ENCODE measurements at regions not wholly inside any gene's neighbourhood (a gene's known extent, or its start where the extent isn't known, plus 50 kb on each side); places are given as distances from the start of the nearest gene placed in this dataset.
"Not testable (repeated sequence)": the region's sequence is repeated elsewhere in the genome, so short reads cannot be mapped to it uniquely, and the experiment has no call there.

GRCh38 chr18:78800102-78800851, 179.3 kb upstream of the SALL3 start:
- not testable (repeated sequence) for H4K8ac ChIP-seq (ENCODE audit: low read depth, low read length); H3K18ac ChIP-seq (ENCODE audit: low read length); H2BK5ac ChIP-seq (ENCODE audit: low read length); H3K27me3 ChIP-seq (ENCODE audit: control insufficient read depth in 3 of 3, insufficient read depth in 3 of 3, low read depth in 1 of 3, low read length in 3 of 3); H2AFZ ChIP-seq (ENCODE audit: low read length); H3K27ac ChIP-seq (replicated peaks; ENCODE audit: low read length); H2AK5ac ChIP-seq (ENCODE audit: low read depth, low read length); DNase-seq (ENCODE audit: low spot score); H3K14ac ChIP-seq (ENCODE audit: low read length); H3K4ac ChIP-seq (ENCODE audit: low read length); H3K4me1 ChIP-seq (ENCODE audit: control insufficient read depth in 2 of 2, insufficient read depth in 1 of 2, low read depth in 1 of 2, low read length in 2 of 2); H4K91ac ChIP-seq (ENCODE audit: low read depth, low read length, poor library complexity); H3K4me2 ChIP-seq (ENCODE audit: insufficient read depth, low read length, poor library complexity, severe bottlenecking); H3K9me3 ChIP-seq (replicated peaks in 1 of 2; ENCODE audit: control insufficient read depth in 2 of 2, insufficient read depth in 1 of 2, low read depth in 1 of 2, low read length in 2 of 2); H3K23ac ChIP-seq (ENCODE audit: low read depth, low read length, poor library complexity); H3K4me3 ChIP-seq (ENCODE audit: low read length in 2 of 2); H3K36me3 ChIP-seq (replicated peaks in 1 of 2; ENCODE audit: control insufficient read depth in 2 of 2, insufficient read depth in 2 of 2, low read length in 2 of 2); H2BK120ac ChIP-seq (ENCODE audit: low read depth, low read length); H3K79me1 ChIP-seq (ENCODE audit: low read depth, low read length); H3K9ac ChIP-seq (ENCODE audit: low read depth, low read length, poor library complexity); H2BK15ac ChIP-seq (ENCODE audit: low read length); H2BK12ac ChIP-seq (ENCODE audit: low read length)
- WGBS, 2 donors (ENCODE audit: extremely low coverage in 2 of 2, insufficient read length in 2 of 2, insufficient replicate concordance in 1 of 2) = no CpG with 5 or more reads among the region's 14 CpGs

DNA sequence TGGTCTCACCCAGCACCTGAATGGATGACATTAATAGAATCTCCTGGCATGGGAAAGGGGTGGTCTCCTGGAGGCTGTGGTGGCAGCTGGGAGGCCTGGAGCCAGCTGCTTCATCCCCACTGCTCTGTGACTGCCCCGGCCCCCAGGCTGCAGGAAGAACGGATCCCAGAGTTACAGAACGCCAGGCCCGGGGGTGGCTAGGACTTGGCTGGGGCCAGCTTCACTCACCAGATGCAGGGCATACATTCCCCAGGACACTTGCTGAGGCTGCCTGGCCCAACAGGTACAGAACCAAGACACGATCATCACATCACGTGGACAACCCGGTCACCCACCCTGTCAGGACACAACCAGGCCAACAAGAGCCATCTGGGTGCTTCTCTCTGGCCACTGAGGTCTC, 178.6 kb upstream of the SALL3 start:
- Histone ChIP-seq H3K14ac (ENCODE audit: low read length) (no peak overlapping the region), H3K4me3 (ENCODE audit: low read length in 2 of 2) (no peak overlapping the region)
- no CpG with 5 or more reads among the region's 7 CpGs for WGBS, 2 donors (ENCODE audit: extremely low coverage in 2 of 2, insufficient read length in 2 of 2, insufficient replicate concordance in 1 of 2)

GRCh38 chr18:78803104-78803503, 176.5 kb upstream of the SALL3 start:
- Histone ChIP-seq H3K14ac (ENCODE audit: low read length) (no peak overlapping the region), H3K23ac (ENCODE audit: low read depth, low read length, poor library complexity) (no peak overlapping the region), H3K18ac (ENCODE audit: low read length) (no peak overlapping the region), H3K4ac (ENCODE audit: low read length) (no peak overlapping the region), H3K9ac (ENCODE audit: low read depth, low read length, poor library complexity) (no peak overlapping the region), H3K79me1 (ENCODE audit: low read depth, low read length) (no peaks in the 10 kb centered on the region), H3K4me1 (ENCODE audit: control insufficient read depth in 2 of 2, insufficient read depth in 1 of 2, low read depth in 1 of 2, low read length in 2 of 2) (no peaks in the 10 kb centered on the region), H3K4me2 (ENCODE audit: insufficient read depth, low read length, poor library complexity, severe bottlenecking) (no peak overlapping the region), H3K9me3 (replicated peaks in 1 of 2; ENCODE audit: control insufficient read depth in 2 of 2, insufficient read depth in 1 of 2, low read depth in 1 of 2, low read length in 2 of 2) (no peaks in the 10 kb centered on the region), H2BK12ac (ENCODE audit: low read length) (no peak overlapping the region), H2BK120ac (ENCODE audit: low read depth, low read length) (no peak overlapping the region), H2BK5ac (ENCODE audit: low read length) (no peak overlapping the region), H3K4me3 (ENCODE audit: low read length in 2 of 2) (no peak overlapping the region), H3K27ac (replicated peaks; ENCODE audit: low read length) (no peak overlapping the region), H2BK15ac (ENCODE audit: low read length) (no peak overlapping the region), H4K8ac (ENCODE audit: low read depth, low read length) (no peak overlapping the region), H2AK5ac (ENCODE audit: low read depth, low read length) (no peak overlapping the region), H3K27me3 (ENCODE audit: control insufficient read depth in 3 of 3, insufficient read depth in 3 of 3, low read depth in 1 of 3, low read length in 3 of 3) (no peaks in the 10 kb centered on the region), H3K36me3 (replicated peaks in 1 of 2; ENCODE audit: control insufficient read depth in 2 of 2, insufficient read depth in 2 of 2, low read length in 2 of 2) (no peaks in the 10 kb centered on the region), H4K91ac (ENCODE audit: low read depth, low read length, poor library complexity) (no peak overlapping the region), H2AFZ (ENCODE audit: low read length) (no peak overlapping the region)
- no peak for DNase-seq (ENCODE audit: low spot score)
- no CpG with 5 or more reads among the region's 9 CpGs for WGBS, 2 donors (ENCODE audit: extremely low coverage in 2 of 2, insufficient read length in 2 of 2, insufficient replicate concordance in 1 of 2)

More for the DNA sequence above, 178.6 kb upstream of the SALL3 start:
- Histone ChIP-seq H3K27me3 (ENCODE audit: control insufficient read depth in 3 of 3, insufficient read depth in 3 of 3, low read depth in 1 of 3, low read length in 3 of 3) (no peaks in the 10 kb centered on the region), H3K4me1 (ENCODE audit: control insufficient read depth in 2 of 2, insufficient read depth in 1 of 2, low read depth in 1 of 2, low read length in 2 of 2) (no peaks in the 10 kb centered on the region), H2BK12ac (ENCODE audit: low read length) (no peak overlapping the region), H3K23ac (ENCODE audit: low read depth, low read length, poor library complexity) (no peak overlapping the region), H4K8ac (ENCODE audit: low read depth, low read length) (no peak overlapping the region), H3K9ac (ENCODE audit: low read depth, low read length, poor library complexity) (no peak overlapping the region), H2AFZ (ENCODE audit: low read length) (no peak overlapping the region), H3K36me3 (replicated peaks in 1 of 2; ENCODE audit: control insufficient read depth in 2 of 2, insufficient read depth in 2 of 2, low read length in 2 of 2) (no peaks in the 10 kb centered on the region), H3K9me3 (replicated peaks in 1 of 2; ENCODE audit: control insufficient read depth in 2 of 2, insufficient read depth in 1 of 2, low read depth in 1 of 2, low read length in 2 of 2) (no peaks in the 10 kb centered on the region), H3K79me1 (ENCODE audit: low read depth, low read length) (no peaks in the 10 kb centered on the region), H3K18ac (ENCODE audit: low read length) (peak overlapping the region; percentile 50), H2BK120ac (ENCODE audit: low read depth, low read length) (no peak overlapping the region), H3K27ac (replicated peaks; ENCODE audit: low read length) (no peak overlapping the region), H3K4me2 (ENCODE audit: insufficient read depth, low read length, poor library complexity, severe bottlenecking) (no peak overlapping the region), H2BK15ac (ENCODE audit: low read length) (no peak overlapping the region), H3K4ac (ENCODE audit: low read length) (no peak overlapping the region), H2BK5ac (ENCODE audit: low read length) (no peak overlapping the region), H4K91ac (ENCODE audit: low read depth, low read length, poor library complexity) (no peak overlapping the region), H2AK5ac (ENCODE audit: low read depth, low read length) (peak overlapping the region; percentile 22)
- no peak for DNase-seq (ENCODE audit: low spot score)

DNA sequence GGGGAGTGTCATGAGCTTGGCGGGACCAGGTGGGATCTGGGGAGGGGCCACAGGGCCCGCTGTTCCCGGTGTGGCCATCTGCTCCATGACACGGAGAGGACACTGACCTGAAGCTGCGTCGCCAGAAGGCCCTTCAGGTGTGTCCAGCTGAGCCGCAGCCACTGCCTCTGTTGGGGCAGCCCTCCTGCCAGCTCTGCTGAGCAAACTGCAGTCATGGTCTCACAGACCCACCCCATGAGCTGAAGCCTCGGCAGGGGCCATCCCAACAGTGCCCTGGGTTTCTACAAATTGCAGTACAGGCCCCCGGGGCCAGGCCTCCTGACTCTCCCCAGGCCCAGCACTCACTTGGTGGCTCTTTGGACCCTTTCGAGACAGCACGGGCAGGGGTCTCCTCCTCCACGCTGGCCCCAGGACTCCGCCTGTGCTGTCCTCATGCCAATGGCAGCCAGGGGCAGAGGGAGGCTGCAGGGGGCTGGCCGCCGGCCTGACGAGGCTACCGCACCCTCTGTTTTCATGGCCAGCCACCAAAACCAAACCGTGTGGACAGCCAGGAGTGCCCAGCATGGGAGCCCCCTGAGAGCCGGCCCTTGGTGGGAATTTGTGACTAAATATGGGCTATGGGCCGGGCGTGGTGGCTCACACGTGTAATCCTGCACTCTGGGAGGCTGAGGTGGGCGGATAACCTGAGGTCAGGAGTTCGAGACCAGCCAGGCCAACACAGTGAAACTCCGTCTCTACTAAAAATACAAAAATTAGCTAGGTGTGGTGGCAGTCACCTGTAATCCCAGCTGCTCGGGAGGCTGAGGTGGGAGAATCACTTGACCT, 175.2 kb upstream of the SALL3 start:
- no peak overlapping the region for H3K4me2 ChIP-seq (ENCODE audit: insufficient read depth, low read length, poor library complexity, severe bottlenecking)
- H3K36me3 ChIP-seq (replicated peaks in 1 of 2; ENCODE audit: control insufficient read depth in 2 of 2, insufficient read depth in 2 of 2, low read length in 2 of 2) = no peaks in the 10 kb centered on the region
- no peak overlapping the region for H4K91ac ChIP-seq (ENCODE audit: low read depth, low read length, poor library complexity)
- no peak overlapping the region for H3K9ac ChIP-seq (ENCODE audit: low read depth, low read length, poor library complexity)
- no peak for DNase-seq (ENCODE audit: low spot score)
- no peak overlapping the region for H2AK5ac ChIP-seq (ENCODE audit: low read depth, low read length)
- H3K9me3 ChIP-seq (replicated peaks in 1 of 2; ENCODE audit: control insufficient read depth in 2 of 2, insufficient read depth in 1 of 2, low read depth in 1 of 2, low read length in 2 of 2) = no peaks in the 10 kb centered on the region
- H2BK12ac ChIP-seq (ENCODE audit: low read length) = no peak overlapping the region
- no peak overlapping the region for H2BK5ac ChIP-seq (ENCODE audit: low read length)
- H3K79me1 ChIP-seq (ENCODE audit: low read depth, low read length) = no peaks in the 10 kb centered on the region
- no CpG with 5 or more reads among the region's 26 CpGs for WGBS, 2 donors (ENCODE audit: extremely low coverage in 2 of 2, insufficient read length in 2 of 2, insufficient replicate concordance in 1 of 2)
- no peak overlapping the region for H3K4me3 ChIP-seq (ENCODE audit: low read length in 2 of 2)
- H2AFZ ChIP-seq (ENCODE audit: low read length) = no peak overlapping the region
- no peak overlapping the region for H3K18ac ChIP-seq (ENCODE audit: low read length)
- peak overlapping the region; percentile 63 for H2BK120ac ChIP-seq (ENCODE audit: low read depth, low read length)
- peak overlapping the region; percentile 9 for H2BK15ac ChIP-seq (ENCODE audit: low read length)
- H3K23ac ChIP-seq (ENCODE audit: low read depth, low read length, poor library complexity) = no peak overlapping the region
- peaks cover 0 to 7% of the 10 kb centered on the region in 2 donors for H3K4me1 ChIP-seq (ENCODE audit: control insufficient read depth in 2 of 2, insufficient read depth in 1 of 2, low read depth in 1 of 2, low read length in 2 of 2)
- no peak overlapping the region for H3K27ac ChIP-seq (replicated peaks; ENCODE audit: low read length)
- no peak overlapping the region for H3K4ac ChIP-seq (ENCODE audit: low read length)
- no peak overlapping the region for H3K14ac ChIP-seq (ENCODE audit: low read length)
- H4K8ac ChIP-seq (ENCODE audit: low read depth, low read length) = no peak overlapping the region
- no peaks in the 10 kb centered on the region for H3K27me3 ChIP-seq (ENCODE audit: control insufficient read depth in 3 of 3, insufficient read depth in 3 of 3, low read depth in 1 of 3, low read length in 3 of 3)

Data from neuronal stem cell (in vitro differentiated cells).